Fibroblast of the aortic adventitia (primary cell): ENCODE measurements at regions not wholly inside any gene's neighbourhood (a gene's known extent, or its start where the extent isn't known, plus 50 kb on each side); places are given as distances from the start of the nearest gene placed in this dataset.
A peak's percentile ranks its signal among the peaks of the same experiment; 100 is the strongest.

Source experiments
- DNase-seq: peaks from one replicate; pipeline ENCODE4 v3.0.0-alpha.2; 2010; ENCODE audit warnings: low read depth
- H3K4me3 ChIP-seq: 2 replicates; pipeline ENCODE4 v1.5.1; 2011; ENCODE audit warnings: low read depth, mild to moderate bottlenecking, control low read depth, low read length, moderate library complexity
- TF ChIP-seq, protein P1 (sequence below): IDR thresholded peaks from 2 replicates; pipeline ENCODE4 v1.5.1; 2011; ENCODE audit warnings: mild to moderate bottlenecking, low read length, control low read depth, inconsistent platforms; ENCODE audit not compliant: insufficient read depth

DNA sequence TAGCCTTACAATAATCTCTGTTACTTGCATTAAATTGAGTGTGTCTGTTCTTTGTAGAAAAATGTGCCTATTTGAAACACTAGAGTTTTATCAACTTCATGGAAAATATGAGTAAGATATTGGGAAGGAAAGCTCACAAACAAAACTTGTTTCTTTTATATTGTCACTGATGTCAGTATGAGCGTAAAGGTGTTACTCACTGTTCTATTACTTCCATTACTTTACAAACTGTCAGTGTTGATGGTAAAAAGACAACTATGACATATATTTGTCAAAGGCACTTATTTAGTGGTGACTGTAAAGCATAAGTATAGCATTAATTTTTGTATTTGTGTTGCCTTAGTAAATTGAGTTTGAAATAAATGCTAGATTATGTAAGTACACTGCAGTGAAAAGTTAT lies 193.7 kb upstream of the FLRT2 start:
- no peak for DNase-seq
- TF ChIP-seq, protein P1, sequence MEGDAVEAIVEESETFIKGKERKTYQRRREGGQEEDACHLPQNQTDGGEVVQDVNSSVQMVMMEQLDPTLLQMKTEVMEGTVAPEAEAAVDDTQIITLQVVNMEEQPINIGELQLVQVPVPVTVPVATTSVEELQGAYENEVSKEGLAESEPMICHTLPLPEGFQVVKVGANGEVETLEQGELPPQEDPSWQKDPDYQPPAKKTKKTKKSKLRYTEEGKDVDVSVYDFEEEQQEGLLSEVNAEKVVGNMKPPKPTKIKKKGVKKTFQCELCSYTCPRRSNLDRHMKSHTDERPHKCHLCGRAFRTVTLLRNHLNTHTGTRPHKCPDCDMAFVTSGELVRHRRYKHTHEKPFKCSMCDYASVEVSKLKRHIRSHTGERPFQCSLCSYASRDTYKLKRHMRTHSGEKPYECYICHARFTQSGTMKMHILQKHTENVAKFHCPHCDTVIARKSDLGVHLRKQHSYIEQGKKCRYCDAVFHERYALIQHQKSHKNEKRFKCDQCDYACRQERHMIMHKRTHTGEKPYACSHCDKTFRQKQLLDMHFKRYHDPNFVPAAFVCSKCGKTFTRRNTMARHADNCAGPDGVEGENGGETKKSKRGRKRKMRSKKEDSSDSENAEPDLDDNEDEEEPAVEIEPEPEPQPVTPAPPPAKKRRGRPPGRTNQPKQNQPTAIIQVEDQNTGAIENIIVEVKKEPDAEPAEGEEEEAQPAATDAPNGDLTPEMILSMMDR, result no peak
- no peak overlapping the region for H3K4me3 ChIP-seq

DNA sequence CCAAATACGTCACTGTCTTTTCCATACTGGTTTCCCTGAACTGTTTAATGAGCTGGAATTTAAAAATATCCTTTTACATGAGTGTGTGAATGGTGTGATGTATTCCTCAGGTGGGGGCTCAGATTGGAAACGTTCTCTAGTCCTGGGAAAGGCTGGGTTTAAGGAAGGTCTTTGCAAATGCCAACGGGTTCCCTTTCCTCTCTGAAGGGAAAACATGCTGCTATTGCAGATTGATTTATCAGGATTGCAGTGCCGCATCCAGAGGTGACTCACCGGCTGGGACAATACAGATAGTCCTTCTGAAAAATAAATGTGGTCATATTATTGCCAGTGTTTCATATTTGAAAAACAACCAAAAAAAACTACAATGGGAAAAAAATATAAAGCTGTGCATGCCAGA lies 193.1 kb upstream of the FLRT2 start:
- DNase-seq, result peak; percentile 64
- TF ChIP-seq, protein P1, result no peak
- no peak overlapping the region for H3K4me3 ChIP-seq

DNA sequence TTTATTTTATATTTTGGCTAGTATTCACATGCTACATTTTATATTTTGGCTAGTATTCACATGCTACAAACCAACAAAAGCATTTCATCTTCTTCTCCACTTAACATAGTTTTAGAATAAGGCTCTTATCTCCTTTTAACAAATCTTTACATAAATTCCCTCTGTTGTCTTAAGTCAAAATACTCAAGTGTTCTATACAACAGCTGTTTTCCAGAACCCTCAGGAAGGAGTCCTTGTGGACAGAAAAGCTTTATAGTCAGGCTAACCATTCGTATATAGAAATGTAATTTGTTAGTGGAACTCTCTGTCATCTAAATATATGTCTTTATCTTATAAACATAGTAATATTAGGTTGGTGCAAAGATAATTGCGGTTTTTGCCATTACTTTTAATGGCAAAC lies 191.0 kb upstream of the FLRT2 start:
- H3K4me3 ChIP-seq, result no peak overlapping the region
- TF ChIP-seq, protein P1, result no peak
- no peak for DNase-seq

DNA sequence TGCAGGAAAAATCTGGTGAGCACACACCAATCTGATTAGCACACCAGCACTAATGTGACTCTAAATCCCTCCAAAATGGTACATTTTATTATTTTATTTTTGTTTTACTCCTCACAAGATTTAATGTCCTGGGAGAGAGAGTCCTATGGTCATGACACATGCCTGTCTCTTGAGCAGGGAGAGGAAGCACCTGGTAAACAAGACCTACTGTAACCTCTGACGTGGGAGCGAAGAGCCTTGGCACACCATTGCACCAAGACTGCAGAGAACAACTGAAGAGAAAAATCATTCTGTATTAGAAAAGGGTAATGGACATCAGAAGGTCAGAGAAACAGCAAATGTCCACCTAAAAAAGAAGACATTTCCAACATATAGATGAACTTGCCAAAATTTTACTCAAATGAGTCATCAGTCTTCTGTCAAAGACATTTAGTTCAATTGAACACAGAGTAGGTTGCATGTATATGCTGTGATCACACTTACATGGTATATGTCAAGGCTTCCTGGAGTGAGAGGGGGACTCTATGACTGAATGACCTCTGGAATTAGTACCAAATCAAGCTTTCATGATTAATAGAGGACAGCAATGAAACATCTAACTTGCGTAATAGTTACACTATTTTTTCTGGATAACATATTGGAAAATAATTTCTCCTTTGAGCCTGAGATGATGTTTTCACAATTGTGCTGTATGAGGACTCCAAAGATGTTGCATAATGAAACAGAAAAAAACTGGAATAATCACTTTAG lies 186.9 kb upstream of the FLRT2 start:
- DNase-seq, result peak; percentile 73
- no peak overlapping the region for H3K4me3 ChIP-seq
- TF ChIP-seq, protein P1, result no peak

DNA sequence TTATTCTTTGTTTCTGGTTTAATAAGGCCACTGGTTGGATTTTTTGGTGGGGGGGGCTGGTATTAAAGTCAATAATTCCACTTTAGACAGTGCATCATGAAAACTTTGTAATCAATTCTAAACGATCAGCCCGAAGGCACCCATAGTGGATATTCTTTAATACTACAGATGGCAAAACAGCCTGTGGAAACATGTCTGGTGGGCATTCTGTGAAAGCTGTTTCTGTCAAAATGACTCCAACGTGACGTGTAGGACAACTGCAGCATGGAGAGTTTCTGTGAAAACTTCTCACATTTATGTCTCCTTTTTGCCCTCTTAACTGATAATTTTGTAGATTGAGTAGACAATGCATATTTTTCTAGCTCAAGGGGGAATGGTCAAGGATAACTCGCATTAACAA lies 185.8 kb upstream of the FLRT2 start:
- H3K4me3 ChIP-seq, result no peak overlapping the region
- DNase-seq, result no peak
- TF ChIP-seq, protein P1, result no peak

DNA sequence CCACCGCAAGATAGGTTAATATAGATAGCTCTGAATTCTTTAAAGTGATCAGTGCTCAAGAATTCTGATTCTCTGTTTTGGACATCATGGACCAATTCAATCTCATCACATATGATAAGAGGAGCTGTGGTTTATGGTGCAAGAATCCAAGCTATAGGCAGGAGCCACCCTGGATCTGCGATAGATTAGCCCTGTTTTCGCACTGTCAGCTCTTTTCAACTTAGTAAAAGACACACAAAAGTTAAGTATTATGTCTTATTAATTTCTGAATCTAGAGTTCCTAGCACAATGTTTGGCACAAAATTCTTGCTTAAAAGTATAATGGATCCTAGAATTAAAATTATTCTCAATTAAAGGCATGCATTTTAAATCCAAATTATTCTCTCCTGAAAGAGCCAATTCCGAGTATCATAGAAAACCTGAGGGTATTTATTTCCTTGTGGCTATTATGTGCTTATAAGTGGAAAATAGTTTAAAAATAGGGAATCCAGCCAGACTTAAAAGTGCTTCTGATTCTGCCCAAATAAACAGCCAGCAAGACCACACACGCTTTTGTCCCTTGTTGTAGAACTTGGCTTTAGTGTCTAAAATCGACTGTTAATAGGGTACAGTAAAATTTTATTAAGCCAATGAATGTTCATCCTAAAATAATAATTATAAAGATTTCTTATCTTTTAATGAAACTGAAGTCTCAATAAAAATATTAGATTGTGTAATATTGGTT lies 184.9 kb upstream of the FLRT2 start:
- H3K4me3 ChIP-seq, result no peak overlapping the region
- no peak for DNase-seq
- TF ChIP-seq, protein P1, result no peak
